22Rv1 (cell line): ENCODE measurements at regions not wholly inside any gene's neighbourhood (a gene's known extent, or its start where the extent isn't known, plus 50 kb on each side); places are given as distances from the start of the nearest gene placed in this dataset.

Source experiments
- CTCF ChIP-seq: fragments of 450-650 bp; IDR thresholded peaks from 2 replicates; pipeline ENCODE4 v1.5.1; 2017; ENCODE audit warnings: mild to moderate bottlenecking
- ZFX ChIP-seq: fragments of 450-650 bp; IDR thresholded peaks from 2 replicates; pipeline ENCODE4 v1.6.1; 2017; ENCODE audit warnings: antibody characterized with exemption, borderline replicate concordance

GRCh38 chr5:143715616-143716015 is 96.3 kb upstream of the HMHB1 start:
- TF ChIP-seq CTCF (no peak), ZFX (no peak)
